GM20000 (cell line): ENCODE measurements at regions not wholly inside any gene's neighbourhood (a gene's known extent, or its start where the extent isn't known, plus 50 kb on each side); places are given as distances from the start of the nearest gene placed in this dataset.
"Not testable (repeated sequence)": the region's sequence is repeated elsewhere in the genome, so short reads cannot be mapped to it uniquely, and the experiment has no call there.

Experiments
- DNase-seq: peaks from one replicate; pipeline ENCODE4 v3.0.0; 2012; ENCODE audit warnings: low spot score
- CTCF ChIP-seq: IDR thresholded peaks from 2 replicates; pipeline ENCODE4 v1.5.1; 2012; ENCODE audit warnings: mild to moderate bottlenecking, control low read depth; ENCODE audit errors: extremely low read depth, missing control alignments

DNA sequence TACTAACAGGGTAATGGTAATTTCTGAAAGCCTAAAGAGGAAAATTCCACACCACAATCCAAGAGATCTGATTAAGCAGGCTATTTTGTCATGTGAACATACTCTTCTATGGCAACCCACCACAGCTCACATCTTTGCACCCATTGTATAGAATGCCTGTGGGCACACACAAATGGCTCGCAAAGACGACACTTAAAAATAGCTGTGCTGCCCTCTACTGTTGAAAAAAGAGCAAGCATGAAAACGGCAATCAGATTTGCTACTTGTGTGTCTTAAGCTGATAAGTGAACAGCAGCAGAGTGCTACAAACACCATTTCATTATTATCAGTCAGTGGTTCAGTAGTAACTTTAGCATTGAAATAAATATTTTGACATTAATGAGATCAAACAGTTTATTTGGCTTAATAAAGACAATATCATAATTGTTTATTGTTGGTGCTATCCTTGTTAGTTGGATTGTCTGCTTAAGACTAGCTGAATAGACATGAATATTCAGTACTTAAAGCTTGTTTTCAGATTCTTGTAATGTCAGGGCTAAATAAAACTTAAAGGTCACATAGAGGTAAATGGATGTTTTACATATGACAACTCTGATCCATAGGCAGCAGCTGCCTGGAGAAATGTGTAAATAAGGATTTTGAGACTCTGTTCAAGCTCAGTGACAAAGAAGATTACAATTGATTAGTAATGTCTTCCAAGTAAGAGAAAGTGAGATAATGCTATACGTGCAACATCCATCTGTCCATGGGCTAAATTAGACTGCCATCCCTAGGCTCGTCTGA lies 199.1 kb downstream of the LRRN1 start:
- peak; percentile 21 for DNase-seq
- TF ChIP-seq CTCF: peak; percentile 60

DNA sequence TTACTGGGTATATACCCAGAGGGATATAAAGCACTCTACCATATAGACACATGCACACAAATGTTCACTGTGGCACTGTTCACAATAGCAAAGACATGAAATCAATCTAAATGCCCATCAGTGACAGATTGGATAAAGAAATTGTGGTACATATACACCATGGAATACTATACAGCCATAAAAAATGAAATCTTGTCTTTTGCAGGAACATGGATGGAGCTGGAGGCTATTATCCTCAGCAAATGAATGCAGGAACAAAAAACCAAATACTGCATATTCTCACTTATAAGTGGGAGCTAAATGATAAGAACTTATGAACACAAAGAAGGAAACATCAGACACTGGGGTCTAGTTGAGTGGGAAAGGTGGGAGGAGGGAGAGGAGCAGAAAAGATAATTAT lies 200.1 kb downstream of the LRRN1 start:
- DNase-seq: not testable (repeated sequence)

GRCh38 chr3:4001976-4002375 lies 202.7 kb downstream of the LRRN1 start:
- no peak for DNase-seq
- no peak for TF ChIP-seq CTCF

DNA sequence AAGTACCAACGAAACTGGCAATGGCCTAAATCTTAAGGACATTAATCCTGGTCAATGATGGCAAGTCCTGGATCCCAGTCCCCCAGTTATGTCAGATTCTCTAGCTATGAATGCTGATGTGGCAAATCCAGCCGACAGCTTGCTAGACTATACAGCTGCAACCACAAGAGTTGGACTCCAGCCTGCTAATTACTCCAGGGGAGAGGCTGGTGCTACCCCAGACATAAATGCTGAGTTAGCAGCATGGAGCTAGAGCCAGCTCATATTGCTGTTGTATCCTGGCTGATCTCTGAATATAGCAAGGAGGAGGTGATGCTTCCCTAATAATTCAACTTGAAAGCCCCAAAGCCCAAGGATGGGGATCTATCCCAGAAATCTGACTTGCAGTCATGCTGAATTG lies 207.1 kb downstream of the LRRN1 start:
- TF ChIP-seq CTCF: no peak
- no peak for DNase-seq

DNA sequence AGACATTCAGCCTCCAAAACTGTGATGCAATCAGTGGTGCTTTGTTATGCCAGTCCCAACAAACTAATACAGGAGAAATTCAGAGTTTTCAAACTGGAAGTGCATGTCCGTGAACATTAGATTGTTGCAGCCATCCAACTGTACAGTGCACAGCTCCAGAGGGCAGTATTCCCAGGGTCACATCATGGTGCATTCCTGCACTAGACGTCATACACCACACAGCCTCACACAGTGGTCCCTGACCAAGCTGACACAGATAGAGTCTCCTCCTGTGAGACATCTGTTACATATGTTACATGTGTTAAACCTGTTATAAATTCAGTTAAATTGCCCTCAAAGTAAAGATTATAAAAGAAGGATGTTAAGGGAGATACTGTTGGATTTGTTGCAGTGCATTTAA lies 209.0 kb downstream of the LRRN1 start:
- no peak for TF ChIP-seq CTCF
- no peak for DNase-seq

- TF ChIP-seq CTCF: no peak
- no peak for DNase-seq
These were observed 211.9 kb downstream of the LRRN1 start for GRCh38 chr3:4011166-4011565.

GRCh38 chr3:4015426-4015825 lies 216.2 kb downstream of the LRRN1 start:
- no peak for DNase-seq
- no peak for TF ChIP-seq CTCF

DNA sequence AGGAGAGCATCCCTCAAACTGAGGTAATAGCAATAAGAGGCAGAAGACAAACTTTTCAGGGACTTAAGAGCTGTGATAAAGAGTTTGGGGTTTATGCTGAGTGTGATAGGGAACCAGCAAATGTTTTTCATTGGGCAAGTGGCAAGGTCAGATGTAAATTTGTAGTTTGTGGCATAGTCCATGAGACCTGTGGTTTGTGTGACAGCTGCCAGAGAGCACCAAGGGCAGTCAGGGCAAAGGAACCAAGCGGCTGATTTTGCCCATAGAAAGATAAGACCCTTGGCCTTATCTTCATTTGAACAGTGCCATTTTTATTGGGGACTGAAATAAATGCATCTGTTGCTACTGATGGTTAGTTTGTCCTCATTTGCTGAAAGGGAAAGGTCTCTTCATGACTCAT lies 220.3 kb downstream of the LRRN1 start:
- TF ChIP-seq CTCF: no peak
- no peak for DNase-seq
